Neural progenitor cell (in vitro differentiated cells): ENCODE measurements at regions not wholly inside any gene's neighbourhood (a gene's known extent, or its start where the extent isn't known, plus 50 kb on each side); places are given as distances from the start of the nearest gene placed in this dataset.

Source experiments
- DNase-seq: peaks from one replicate; pipeline ENCODE4 v3.0.0-alpha.2; 2016; ENCODE audit warnings: low spot score
- H2AFZ ChIP-seq: fragments of 200-600 bp; sonication (generic); replicated peaks from 2 replicates; pipeline ENCODE4 v1.6.1; 2016; ENCODE audit warnings: antibody characterized with exemption
- H3F3A ChIP-seq: fragments of 200-600 bp; sonication (generic); 2 replicates; pipeline ENCODE4 v1.6.1; 2016; ENCODE audit warnings: antibody characterized with exemption, low read depth
- H3K27ac ChIP-seq: fragments of 200-600 bp; sonication (generic); 2 replicates; pipeline ENCODE4 v1.5.1; 2016; ENCODE audit warnings: mild to moderate bottlenecking
- H3K27me3 ChIP-seq: fragments of 200-600 bp; sonication (generic); 2 replicates; pipeline ENCODE4 v1.6.1; 2016; ENCODE audit warnings: mild to moderate bottlenecking, moderate library complexity
- H3K36me3 ChIP-seq: fragments of 200-600 bp; sonication (generic); 2 replicates; pipeline ENCODE4 v1.5.1; 2016
- H3K4me1 ChIP-seq: fragments of 200-600 bp; sonication (generic); 2 replicates; pipeline ENCODE4 v1.6.1; 2016; ENCODE audit warnings: mixed run types
- H3K4me2 ChIP-seq: fragments of 200-600 bp; sonication (generic); 2 replicates; pipeline ENCODE4 v1.6.1; 2016
- H3K4me3 ChIP-seq: fragments of 200-600 bp; sonication (generic); 2 replicates; pipeline ENCODE4 v1.5.1; 2016
- H3K79me2 ChIP-seq: fragments of 200-600 bp; sonication (generic); 2 replicates; pipeline ENCODE4 v1.6.1; 2016; ENCODE audit warnings: low read depth
- H3K9ac ChIP-seq: fragments of 200-600 bp; sonication (generic); 2 replicates; pipeline ENCODE4 v1.6.1; 2016
- H3K9me3 ChIP-seq: fragments of 200-600 bp; sonication (generic); 2 replicates; pipeline ENCODE4 v1.5.1; 2016; ENCODE audit warnings: low read depth
- H4K20me1 ChIP-seq: fragments of 200-600 bp; sonication (generic); 2 replicates; pipeline ENCODE4 v1.6.1; 2016; ENCODE audit warnings: low read depth
- H3K27ac Mint-ChIP-seq: 3 replicates; pipeline ENCODE4 v1.8.0; 2021; ENCODE audit warnings: mixed read lengths
- H3K27me3 Mint-ChIP-seq: 2 replicates; pipeline ENCODE4 v1.8.0; 2022; ENCODE audit warnings: low read depth, mild to moderate bottlenecking, inconsistent platforms, moderate library complexity, mixed read lengths; ENCODE audit not compliant: insufficient read depth
- H3K36me3 Mint-ChIP-seq: 3 replicates; pipeline ENCODE4 v1.8.0; 2021; ENCODE audit warnings: mixed read lengths
- H3K4me1 Mint-ChIP-seq: 3 replicates; pipeline ENCODE4 v1.8.0; 2021; ENCODE audit warnings: mixed read lengths
- H3K4me3 Mint-ChIP-seq: 3 replicates; pipeline ENCODE4 v1.8.0; 2021; ENCODE audit warnings: mild to moderate bottlenecking, moderate library complexity, mixed read lengths
- H3K9me3 Mint-ChIP-seq: 3 replicates; pipeline ENCODE4 v1.8.0; 2020; ENCODE audit warnings: mixed read lengths
- EZH2 ChIP-seq: fragments of 200-600 bp; sonication (generic); IDR thresholded peaks from 2 replicates; pipeline ENCODE4 v1.6.1; 2017; ENCODE audit warnings: antibody characterized with exemption, mild to moderate bottlenecking, moderate library complexity
- EZH2phosphoT487 ChIP-seq: fragments of 200-600 bp; sonication (generic); IDR thresholded peaks from 2 replicates; pipeline ENCODE4 v1.6.1; 2017; ENCODE audit warnings: antibody characterized with exemption
- TF ChIP-seq, protein P1 (sequence below): fragments of 200-600 bp; sonication (generic); IDR thresholded peaks from 2 replicates; pipeline ENCODE4 v1.5.1; 2017; ENCODE audit warnings: antibody characterized with exemption, mild to moderate bottlenecking

DNA sequence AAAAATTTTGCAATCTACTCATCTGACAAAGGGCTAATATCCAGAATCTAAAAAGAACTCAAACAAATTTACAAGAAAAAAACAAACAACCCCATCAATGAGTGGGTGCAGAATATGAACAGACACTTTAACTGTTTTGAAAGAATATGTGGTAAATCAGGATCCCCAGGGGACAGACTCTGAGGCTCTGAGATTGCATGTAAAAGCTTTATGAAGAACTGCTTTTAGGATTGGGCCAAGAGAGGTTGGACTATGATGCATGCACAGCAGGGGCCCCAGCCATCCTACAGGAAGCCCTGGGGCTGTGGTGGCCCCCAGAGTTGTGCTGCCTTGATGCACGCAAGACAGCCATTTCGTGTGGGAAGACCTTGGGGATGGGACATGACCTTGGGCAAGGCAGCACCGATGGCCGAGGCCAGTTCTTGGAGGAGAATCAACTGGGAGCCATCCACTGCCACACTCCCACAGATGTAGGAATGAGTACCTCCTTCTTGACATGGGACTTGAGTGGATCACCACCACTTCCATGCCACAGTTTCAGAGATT, 298.1 kb upstream of the THBS1 start:
- Histone ChIP-seq H3K27ac (no peak overlapping the region), H4K20me1 (no peaks in the 10 kb centered on the region), H3K9me3 (no peaks in the 10 kb centered on the region), H3K4me3 (no peak overlapping the region), H3F3A (no peaks in the 10 kb centered on the region), H3K79me2 (no peaks in the 10 kb centered on the region), H3K4me2 (no peak overlapping the region), H2AFZ (no peak overlapping the region), H3K9ac (no peak overlapping the region), H3K4me1 (no peaks in the 10 kb centered on the region), H3K27me3 (no peaks in the 10 kb centered on the region), H3K36me3 (no peaks in the 10 kb centered on the region)
- Mint-ChIP-seq H3K27ac (no peak overlapping the region), H3K27me3 (no peaks in the 10 kb centered on the region), H3K9me3 (peaks cover 4% of the 10 kb centered on the region), H3K36me3 (no peaks in the 10 kb centered on the region), H3K4me3 (no peak overlapping the region), H3K4me1 (no peaks in the 10 kb centered on the region)
- no peak for DNase-seq
- no peak for TF ChIP-seq EZH2
- TF ChIP-seq EZH2phosphoT487: no peak
- TF ChIP-seq, protein P1, sequence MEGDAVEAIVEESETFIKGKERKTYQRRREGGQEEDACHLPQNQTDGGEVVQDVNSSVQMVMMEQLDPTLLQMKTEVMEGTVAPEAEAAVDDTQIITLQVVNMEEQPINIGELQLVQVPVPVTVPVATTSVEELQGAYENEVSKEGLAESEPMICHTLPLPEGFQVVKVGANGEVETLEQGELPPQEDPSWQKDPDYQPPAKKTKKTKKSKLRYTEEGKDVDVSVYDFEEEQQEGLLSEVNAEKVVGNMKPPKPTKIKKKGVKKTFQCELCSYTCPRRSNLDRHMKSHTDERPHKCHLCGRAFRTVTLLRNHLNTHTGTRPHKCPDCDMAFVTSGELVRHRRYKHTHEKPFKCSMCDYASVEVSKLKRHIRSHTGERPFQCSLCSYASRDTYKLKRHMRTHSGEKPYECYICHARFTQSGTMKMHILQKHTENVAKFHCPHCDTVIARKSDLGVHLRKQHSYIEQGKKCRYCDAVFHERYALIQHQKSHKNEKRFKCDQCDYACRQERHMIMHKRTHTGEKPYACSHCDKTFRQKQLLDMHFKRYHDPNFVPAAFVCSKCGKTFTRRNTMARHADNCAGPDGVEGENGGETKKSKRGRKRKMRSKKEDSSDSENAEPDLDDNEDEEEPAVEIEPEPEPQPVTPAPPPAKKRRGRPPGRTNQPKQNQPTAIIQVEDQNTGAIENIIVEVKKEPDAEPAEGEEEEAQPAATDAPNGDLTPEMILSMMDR: no peak

DNA sequence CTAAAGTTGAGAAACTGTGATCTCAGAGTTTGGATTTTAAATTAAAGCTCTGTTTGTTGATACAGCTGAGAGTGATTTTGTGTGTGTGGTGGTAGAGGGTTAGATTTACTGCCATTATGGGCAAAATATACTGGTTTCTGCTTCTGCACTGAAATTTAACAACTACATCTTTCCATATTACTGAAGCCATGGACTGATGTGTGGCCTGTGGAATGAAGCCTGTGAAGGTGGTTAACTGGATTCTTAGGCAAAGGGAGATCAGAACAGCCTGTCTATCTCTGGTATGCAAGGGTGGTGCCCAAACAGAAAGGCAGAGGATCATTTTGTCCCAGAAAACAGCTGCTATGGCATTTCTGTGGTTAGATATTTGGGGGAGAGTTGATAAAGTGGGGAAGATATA, 297.3 kb upstream of the THBS1 start:
- no peak for TF ChIP-seq EZH2
- no peak for TF ChIP-seq EZH2phosphoT487
- TF ChIP-seq, protein P1: no peak
- Histone ChIP-seq H3K79me2 (no peaks in the 10 kb centered on the region), H3K27me3 (no peaks in the 10 kb centered on the region), H3K36me3 (no peaks in the 10 kb centered on the region), H3K4me1 (no peaks in the 10 kb centered on the region), H3K9ac (no peak overlapping the region), H3K4me3 (no peak overlapping the region), H2AFZ (no peak overlapping the region), H3K9me3 (no peaks in the 10 kb centered on the region), H3K27ac (no peak overlapping the region), H3K4me2 (no peak overlapping the region), H4K20me1 (no peaks in the 10 kb centered on the region), H3F3A (no peaks in the 10 kb centered on the region)
- no peak overlapping the region for H3K27ac Mint-ChIP-seq
- H3K9me3 Mint-ChIP-seq: peaks cover 4% of the 10 kb centered on the region
- H3K4me1 Mint-ChIP-seq: no peaks in the 10 kb centered on the region
- H3K4me3 Mint-ChIP-seq: no peak overlapping the region
- H3K27me3 Mint-ChIP-seq: no peaks in the 10 kb centered on the region
- H3K36me3 Mint-ChIP-seq: no peaks in the 10 kb centered on the region
- DNase-seq: no peak

DNA sequence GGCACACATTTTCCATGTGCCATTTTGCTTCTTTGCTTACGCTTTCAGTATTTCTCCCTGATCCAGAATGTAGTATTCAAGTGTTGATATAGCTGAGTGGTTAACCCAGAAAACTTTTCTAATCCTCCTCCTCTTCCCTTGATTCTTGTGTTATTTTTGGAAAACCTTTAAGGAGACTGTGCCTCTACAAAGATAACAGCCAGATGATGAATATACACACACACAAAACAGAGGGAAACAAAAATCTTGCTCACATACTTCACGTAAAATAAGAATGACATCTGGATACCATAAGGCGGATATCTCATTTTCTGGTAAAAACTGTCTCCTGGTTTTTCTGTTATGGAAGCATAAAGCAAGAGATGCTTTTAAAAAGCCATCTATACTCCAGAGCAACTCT, 295.8 kb upstream of the THBS1 start:
- H3K27me3 ChIP-seq: no peaks in the 10 kb centered on the region
- peaks cover 4% of the 10 kb centered on the region for H3K9me3 Mint-ChIP-seq
- no peaks in the 10 kb centered on the region for H3K9me3 ChIP-seq
- H3K9ac ChIP-seq: no peak overlapping the region
- no peaks in the 10 kb centered on the region for H3K27me3 Mint-ChIP-seq
- no peaks in the 10 kb centered on the region for H3K36me3 ChIP-seq
- H3K4me2 ChIP-seq: no peak overlapping the region
- no peak overlapping the region for H3K27ac ChIP-seq
- TF ChIP-seq EZH2phosphoT487: no peak
- TF ChIP-seq, protein P1: no peak
- TF ChIP-seq EZH2: no peak
- no peaks in the 10 kb centered on the region for H3K4me1 ChIP-seq
- H3K79me2 ChIP-seq: no peaks in the 10 kb centered on the region
- no peaks in the 10 kb centered on the region for H3F3A ChIP-seq
- no peaks in the 10 kb centered on the region for H4K20me1 ChIP-seq
- H2AFZ ChIP-seq: no peak overlapping the region
- DNase-seq: no peak
- H3K4me3 Mint-ChIP-seq: no peak overlapping the region
- no peak overlapping the region for H3K27ac Mint-ChIP-seq
- no peak overlapping the region for H3K4me3 ChIP-seq
- no peaks in the 10 kb centered on the region for H3K4me1 Mint-ChIP-seq
- no peaks in the 10 kb centered on the region for H3K36me3 Mint-ChIP-seq
